ENCODE measurements at regions not wholly inside any gene's neighbourhood (a gene's known extent, or its start where the extent isn't known, plus 50 kb on each side); places are given as distances from the start of the nearest gene placed in this dataset.

- no peak overlapping the region for H3K27ac ChIP-seq (ENCODE audit: low read depth, low read length, poor library complexity, severe bottlenecking)
- no peaks in the 10 kb centered on the region for H3K9me2 ChIP-seq (ENCODE audit: low read depth, low read length)
- no peaks in the 10 kb centered on the region for H3K79me2 ChIP-seq (ENCODE audit: insufficient read depth, low read length)
- H3K4me1 ChIP-seq (ENCODE audit: insufficient read depth, low read length, severe bottlenecking), result no peaks in the 10 kb centered on the region
- peaks cover 6% of the 10 kb centered on the region; the same call in 1 of the 2 replicates for H3K27me3 ChIP-seq (ENCODE audit: insufficient read depth, low read length)
- no peaks in the 10 kb centered on the region for H3K36me3 ChIP-seq (ENCODE audit: insufficient read depth, low read length)
- H3K9me3 ChIP-seq (ENCODE audit: low read length), result no peaks in the 10 kb centered on the region
- no peak overlapping the region for H3K4me3 ChIP-seq (ENCODE audit: low read depth, low read length, poor library complexity, severe bottlenecking)
- no peak overlapping the region for H3K9ac ChIP-seq (ENCODE audit: low read length)
- H3K4me2 ChIP-seq (ENCODE audit: low read length), result no peak overlapping the region
- no peak overlapping the region for H2AFZ ChIP-seq (ENCODE audit: low read length)
- no peaks in the 10 kb centered on the region for H4K20me1 ChIP-seq (ENCODE audit: insufficient read depth, low read length)
- no peaks in the 10 kb centered on the region for H3F3A ChIP-seq (ENCODE audit: insufficient read depth, low read length)
- TF ChIP-seq, protein P1, sequence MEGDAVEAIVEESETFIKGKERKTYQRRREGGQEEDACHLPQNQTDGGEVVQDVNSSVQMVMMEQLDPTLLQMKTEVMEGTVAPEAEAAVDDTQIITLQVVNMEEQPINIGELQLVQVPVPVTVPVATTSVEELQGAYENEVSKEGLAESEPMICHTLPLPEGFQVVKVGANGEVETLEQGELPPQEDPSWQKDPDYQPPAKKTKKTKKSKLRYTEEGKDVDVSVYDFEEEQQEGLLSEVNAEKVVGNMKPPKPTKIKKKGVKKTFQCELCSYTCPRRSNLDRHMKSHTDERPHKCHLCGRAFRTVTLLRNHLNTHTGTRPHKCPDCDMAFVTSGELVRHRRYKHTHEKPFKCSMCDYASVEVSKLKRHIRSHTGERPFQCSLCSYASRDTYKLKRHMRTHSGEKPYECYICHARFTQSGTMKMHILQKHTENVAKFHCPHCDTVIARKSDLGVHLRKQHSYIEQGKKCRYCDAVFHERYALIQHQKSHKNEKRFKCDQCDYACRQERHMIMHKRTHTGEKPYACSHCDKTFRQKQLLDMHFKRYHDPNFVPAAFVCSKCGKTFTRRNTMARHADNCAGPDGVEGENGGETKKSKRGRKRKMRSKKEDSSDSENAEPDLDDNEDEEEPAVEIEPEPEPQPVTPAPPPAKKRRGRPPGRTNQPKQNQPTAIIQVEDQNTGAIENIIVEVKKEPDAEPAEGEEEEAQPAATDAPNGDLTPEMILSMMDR (IDR thresholded peaks at IDR 0.05; ENCODE audit: low read length), result no peak
- TF ChIP-seq EZH2 (IDR thresholded peaks at IDR 0.05; ENCODE audit: borderline replicate concordance, low read length), result no peak
Observed at GRCh38 chr15:45866616-45867015, 231.8 kb downstream of the SQOR start.

GRCh38 chr15:45867281-45867680 is 232.5 kb downstream of the SQOR start:
- Histone ChIP-seq H3K79me2 (ENCODE audit: insufficient read depth, low read length) (no peaks in the 10 kb centered on the region), H4K20me1 (ENCODE audit: insufficient read depth, low read length) (no peaks in the 10 kb centered on the region), H3K9me3 (ENCODE audit: low read length) (no peaks in the 10 kb centered on the region), H3K36me3 (ENCODE audit: insufficient read depth, low read length) (no peaks in the 10 kb centered on the region), H2AFZ (ENCODE audit: low read length) (no peak overlapping the region), H3K4me1 (ENCODE audit: insufficient read depth, low read length, severe bottlenecking) (no peaks in the 10 kb centered on the region), H3K4me3 (ENCODE audit: low read depth, low read length, poor library complexity, severe bottlenecking) (no peak overlapping the region), H3K4me2 (ENCODE audit: low read length) (no peak overlapping the region), H3F3A (ENCODE audit: insufficient read depth, low read length) (no peaks in the 10 kb centered on the region), H3K9ac (ENCODE audit: low read length) (no peak overlapping the region), H3K27ac (ENCODE audit: low read depth, low read length, poor library complexity, severe bottlenecking) (no peak overlapping the region), H3K27me3 (ENCODE audit: insufficient read depth, low read length) (0 out of 2 replicates have a peak, but pooled peaks cover under 1% of the 10 kb centered on the region), H3K9me2 (ENCODE audit: low read depth, low read length) (no peaks in the 10 kb centered on the region)
- TF ChIP-seq, protein P1 (IDR thresholded peaks at IDR 0.05; ENCODE audit: low read length), result no peak
- no peak for TF ChIP-seq EZH2 (IDR thresholded peaks at IDR 0.05; ENCODE audit: borderline replicate concordance, low read length)

GRCh38 chr15:45868109-45868691 is 233.4 kb downstream of the SQOR start:
- Histone ChIP-seq H3K4me1 (ENCODE audit: insufficient read depth, low read length, severe bottlenecking) (no peaks in the 10 kb centered on the region), H4K20me1 (ENCODE audit: insufficient read depth, low read length) (no peaks in the 10 kb centered on the region), H3K4me2 (ENCODE audit: low read length) (no peak overlapping the region), H3K4me3 (ENCODE audit: low read depth, low read length, poor library complexity, severe bottlenecking) (no peak overlapping the region), H3K9me3 (ENCODE audit: low read length) (no peaks in the 10 kb centered on the region), H3K27ac (ENCODE audit: low read depth, low read length, poor library complexity, severe bottlenecking) (no peak overlapping the region), H3K9me2 (ENCODE audit: low read depth, low read length) (no peaks in the 10 kb centered on the region), H3K27me3 (ENCODE audit: insufficient read depth, low read length) (no peaks in the 10 kb centered on the region), H3K36me3 (ENCODE audit: insufficient read depth, low read length) (no peaks in the 10 kb centered on the region), H2AFZ (ENCODE audit: low read length) (no peak overlapping the region), H3F3A (ENCODE audit: insufficient read depth, low read length) (no peaks in the 10 kb centered on the region), H3K9ac (ENCODE audit: low read length) (no peak overlapping the region), H3K79me2 (ENCODE audit: insufficient read depth, low read length) (no peaks in the 10 kb centered on the region)
- TF ChIP-seq, protein P1 (IDR thresholded peaks at IDR 0.05; ENCODE audit: low read length), result no peak
- TF ChIP-seq EZH2 (IDR thresholded peaks at IDR 0.05; ENCODE audit: borderline replicate concordance, low read length), result no peak
